Activated naive CD4-positive, alpha-beta T cell treated with anti-CD3 and anti-CD28 coated beads for 36 hours (primary cell): ENCODE measurements at regions not wholly inside any gene's neighbourhood (a gene's known extent, or its start where the extent isn't known, plus 50 kb on each side); places are given as distances from the start of the nearest gene placed in this dataset.

Experiments
- CTCF ChIA-PET: fragments of 350-600 bp; sonication (Branson Sonifier 250); formaldehyde crosslinking; loops from one replicate; lab custom pipeline; 2021; ENCODE audit warnings: antibody characterized with exemption; lab: Charles Lee
- DNase-seq: peaks from one replicate; pipeline ENCODE4 v3.0.0-alpha.2; 2020
- H3K27ac Mint-ChIP-seq: one replicate; pipeline ENCODE4 v1.8.0; 2021; ENCODE audit warnings: mild to moderate bottlenecking, mixed read lengths
- H3K27me3 Mint-ChIP-seq: one replicate; pipeline ENCODE4 v1.8.0; 2021; ENCODE audit warnings: low read depth, mixed read lengths
- H3K36me3 Mint-ChIP-seq: one replicate; pipeline ENCODE4 v1.8.0; 2021; ENCODE audit warnings: low read depth, mixed read lengths
- H3K4me1 Mint-ChIP-seq: one replicate; pipeline ENCODE4 v1.8.0; 2021; ENCODE audit warnings: low read depth, mixed read lengths
- H3K4me3 Mint-ChIP-seq: one replicate; pipeline ENCODE4 v1.8.0; 2021; ENCODE audit warnings: mild to moderate bottlenecking, moderate library complexity, mixed read lengths
- H3K9me3 Mint-ChIP-seq: one replicate; pipeline ENCODE4 v1.8.0; 2021; ENCODE audit warnings: mixed read lengths
- intact Hi-C: fragments of 100-400 bp; cut with micrococcal nuclease; formaldehyde crosslinking; loops from one replicate; pipeline ENCODE4 v1.15.1; 2023

DNA sequence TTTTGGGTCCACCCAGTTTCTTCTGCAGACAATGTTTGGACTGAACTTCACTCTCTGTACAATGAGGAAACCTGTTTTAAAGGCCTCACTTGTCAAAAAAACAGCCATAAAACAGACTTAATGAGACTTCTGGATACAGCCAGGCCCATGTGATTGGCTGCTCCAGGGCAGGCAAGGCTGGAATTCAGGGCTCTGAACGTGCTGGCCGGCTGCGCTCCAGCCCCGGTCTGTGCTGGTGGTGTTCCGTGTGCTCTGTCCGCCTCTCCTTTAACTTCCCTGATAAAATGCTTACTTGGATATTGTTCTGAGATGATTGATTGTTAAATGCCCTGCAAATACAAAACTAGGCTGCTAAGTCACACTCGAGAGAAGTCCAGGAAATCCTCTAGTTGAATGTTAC lies 131.2 kb upstream of the KLF4 start:
- H3K27me3 Mint-ChIP-seq, result no peaks in the 10 kb centered on the region
- no peak overlapping the region for H3K27ac Mint-ChIP-seq
- H3K36me3 Mint-ChIP-seq, result no peaks in the 10 kb centered on the region
- H3K9me3 Mint-ChIP-seq, result no peaks in the 10 kb centered on the region
- no peaks in the 10 kb centered on the region for H3K4me1 Mint-ChIP-seq
- DNase-seq, result no peak
- no peak overlapping the region for H3K4me3 Mint-ChIP-seq
- intact Hi-C loops, result no loop called here
- CTCF ChIA-PET, result no interaction called here

DNA sequence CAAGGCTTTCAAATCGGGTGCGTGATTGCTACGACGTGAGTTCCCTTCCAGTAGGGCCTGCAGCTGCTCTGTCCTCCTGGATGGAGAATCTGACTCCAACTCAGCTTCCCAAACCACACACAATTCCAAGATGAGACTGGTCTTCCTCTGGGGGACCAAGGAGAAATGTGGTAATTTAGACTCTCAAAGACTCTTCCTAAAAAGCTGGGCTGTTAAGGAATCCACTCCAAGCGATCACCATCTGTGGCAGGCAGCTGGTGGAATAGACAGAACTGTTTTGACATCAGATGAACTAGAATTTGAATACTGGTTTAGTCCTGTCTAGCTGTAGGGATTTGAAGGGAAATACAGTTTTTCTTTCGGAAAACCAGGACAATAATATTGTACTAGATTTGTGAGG lies 130.7 kb upstream of the KLF4 start:
- Mint-ChIP-seq H3K36me3 (no peaks in the 10 kb centered on the region), H3K9me3 (no peaks in the 10 kb centered on the region), H3K27ac (no peak overlapping the region), H3K4me1 (no peaks in the 10 kb centered on the region), H3K27me3 (no peaks in the 10 kb centered on the region), H3K4me3 (no peak overlapping the region)
- CTCF ChIA-PET, result no interaction called here
- no peak for DNase-seq
- intact Hi-C loops, result no loop called here

DNA sequence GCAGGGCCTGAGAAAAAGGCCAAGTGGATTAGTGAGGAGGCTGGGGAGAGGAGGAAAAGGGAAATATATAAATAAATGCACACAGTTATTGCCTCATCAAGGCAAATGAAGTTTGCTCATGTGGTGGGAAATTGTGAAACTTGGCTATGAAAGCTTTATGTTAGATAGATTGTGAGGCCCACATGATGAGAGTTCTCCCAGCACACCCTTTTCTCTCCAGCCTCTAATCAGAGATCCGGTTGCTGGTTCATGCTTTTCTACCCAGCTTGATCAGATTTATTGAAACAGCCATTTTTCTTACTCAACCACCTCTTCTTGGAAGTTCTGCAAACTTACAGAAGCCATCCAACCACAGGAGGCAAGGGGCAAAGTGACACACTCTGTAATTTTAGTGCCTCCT lies 125.8 kb upstream of the KLF4 start:
- H3K4me3 Mint-ChIP-seq, result no peak overlapping the region
- no peaks in the 10 kb centered on the region for H3K9me3 Mint-ChIP-seq
- intact Hi-C loops, result no loop called here
- DNase-seq, result no peak
- no peak overlapping the region for H3K27ac Mint-ChIP-seq
- H3K36me3 Mint-ChIP-seq, result no peaks in the 10 kb centered on the region
- H3K27me3 Mint-ChIP-seq, result peaks cover 2% of the 10 kb centered on the region
- CTCF ChIA-PET, result no interaction called here
- H3K4me1 Mint-ChIP-seq, result no peaks in the 10 kb centered on the region

DNA sequence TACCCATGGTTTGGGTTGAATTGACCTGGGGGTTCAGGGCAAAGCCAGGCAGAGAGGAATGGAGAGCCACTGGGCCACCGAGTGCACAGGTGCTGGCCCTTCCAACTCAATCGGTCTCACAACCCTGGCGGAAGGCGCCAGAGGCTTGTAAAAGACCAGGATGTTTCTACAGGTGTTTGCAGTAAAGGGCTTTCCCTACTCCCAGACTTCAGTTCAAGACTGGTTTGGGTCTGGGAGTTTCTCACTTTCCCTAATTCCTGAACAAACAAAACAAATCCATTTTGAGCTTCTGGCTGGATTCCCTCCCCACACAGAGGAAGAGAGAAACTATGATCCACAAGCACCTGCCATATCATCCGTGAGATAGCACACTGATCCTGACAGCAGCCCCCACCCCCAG lies 125.2 kb upstream of the KLF4 start:
- CTCF ChIA-PET, result interaction anchor here (0.6 kb wide), 1 partner anchor 260 kb away, joined by 3 read pairs; no protein-coding TSS in a partner anchor
- H3K9me3 Mint-ChIP-seq, result no peaks in the 10 kb centered on the region
- H3K4me1 Mint-ChIP-seq, result no peaks in the 10 kb centered on the region
- intact Hi-C loops, result no loop called here
- peaks cover 2% of the 10 kb centered on the region for H3K27me3 Mint-ChIP-seq
- H3K4me3 Mint-ChIP-seq, result no peak overlapping the region
- H3K36me3 Mint-ChIP-seq, result no peaks in the 10 kb centered on the region
- no peak for DNase-seq
- no peak overlapping the region for H3K27ac Mint-ChIP-seq

DNA sequence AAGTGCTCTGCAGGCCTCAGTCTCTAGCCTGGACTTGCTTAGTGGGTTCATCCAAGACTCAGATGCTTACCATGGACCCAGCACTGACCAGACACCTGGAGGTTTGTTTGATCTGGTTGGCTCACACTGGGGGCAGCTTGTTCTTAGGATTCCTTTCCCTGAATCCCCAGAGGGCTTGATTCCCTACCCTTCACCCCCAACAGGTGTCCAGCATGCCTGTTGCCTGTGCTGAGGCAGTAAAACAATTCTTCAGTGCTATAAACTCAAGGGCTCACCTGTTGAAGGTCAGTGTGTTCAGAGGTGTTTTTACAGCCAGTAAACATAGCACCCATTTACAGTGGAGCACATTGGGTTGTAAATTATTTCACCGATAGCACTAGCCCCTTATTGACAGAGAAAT lies 123.8 kb upstream of the KLF4 start:
- no peak for DNase-seq
- Mint-ChIP-seq H3K27ac (no peak overlapping the region), H3K36me3 (no peaks in the 10 kb centered on the region), H3K27me3 (peaks cover 2% of the 10 kb centered on the region), H3K4me3 (no peak overlapping the region), H3K4me1 (no peaks in the 10 kb centered on the region), H3K9me3 (no peaks in the 10 kb centered on the region)
- CTCF ChIA-PET, result interaction anchor here (0.7 kb wide), 1 partner anchor 1182 kb away, joined by 4 read pairs; no protein-coding TSS in a partner anchor
- intact Hi-C loops, result no loop called here

DNA sequence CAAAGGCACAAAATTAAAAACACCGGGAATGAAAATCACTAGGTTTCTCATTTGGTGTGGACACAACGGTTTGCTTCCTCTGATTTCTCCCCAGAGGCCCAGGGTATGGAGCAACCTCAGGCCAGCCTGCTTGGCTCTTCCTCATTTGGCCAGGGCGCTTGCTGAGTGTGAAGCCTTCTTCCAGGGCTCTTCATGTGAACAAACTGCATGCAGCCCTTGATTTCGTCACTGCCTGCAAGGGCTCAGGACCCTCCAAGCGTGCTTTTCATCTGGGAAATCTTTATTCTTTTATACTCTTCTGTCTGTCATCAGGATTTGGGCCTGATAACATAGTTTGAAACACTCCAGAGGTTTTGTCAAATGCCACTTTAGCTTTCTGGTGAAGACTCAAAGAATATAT lies 122.6 kb upstream of the KLF4 start:
- no peaks in the 10 kb centered on the region for H3K9me3 Mint-ChIP-seq
- H3K36me3 Mint-ChIP-seq, result no peaks in the 10 kb centered on the region
- no peak overlapping the region for H3K4me3 Mint-ChIP-seq
- H3K4me1 Mint-ChIP-seq, result no peaks in the 10 kb centered on the region
- DNase-seq, result no peak
- peaks cover 2% of the 10 kb centered on the region for H3K27me3 Mint-ChIP-seq
- H3K27ac Mint-ChIP-seq, result no peak overlapping the region
- intact Hi-C loops, result no loop called here
- CTCF ChIA-PET, result no interaction called here

DNA sequence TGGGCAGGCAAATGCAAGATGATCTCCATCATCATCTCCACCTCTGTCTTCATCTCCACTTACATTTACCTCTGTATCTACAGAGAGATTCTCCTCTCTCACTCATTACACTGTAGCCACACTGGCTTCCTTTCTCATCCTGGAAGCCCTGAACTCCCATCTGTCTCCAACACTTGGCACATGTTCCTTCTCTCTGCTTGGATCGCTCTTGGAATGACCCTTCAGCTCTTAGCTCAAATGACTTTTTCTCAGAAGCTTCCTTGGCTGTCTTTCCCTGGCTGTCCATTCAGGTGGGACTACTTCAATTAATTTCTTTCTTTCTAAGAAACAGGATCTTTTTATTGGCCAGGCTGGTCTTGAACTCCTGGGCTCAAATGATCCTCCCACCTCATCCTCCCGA lies 120.0 kb upstream of the KLF4 start:
- CTCF ChIA-PET, result interaction anchor here (0.6 kb wide), 1 partner anchor 183 kb away, joined by 3 read pairs; no protein-coding TSS in a partner anchor
- H3K27me3 Mint-ChIP-seq, result peaks cover 2% of the 10 kb centered on the region
- no peak overlapping the region for H3K27ac Mint-ChIP-seq
- intact Hi-C loops, result no loop called here
- DNase-seq, result no peak
- H3K9me3 Mint-ChIP-seq, result no peaks in the 10 kb centered on the region
- no peak overlapping the region for H3K4me3 Mint-ChIP-seq
- no peaks in the 10 kb centered on the region for H3K36me3 Mint-ChIP-seq
- no peaks in the 10 kb centered on the region for H3K4me1 Mint-ChIP-seq

DNA sequence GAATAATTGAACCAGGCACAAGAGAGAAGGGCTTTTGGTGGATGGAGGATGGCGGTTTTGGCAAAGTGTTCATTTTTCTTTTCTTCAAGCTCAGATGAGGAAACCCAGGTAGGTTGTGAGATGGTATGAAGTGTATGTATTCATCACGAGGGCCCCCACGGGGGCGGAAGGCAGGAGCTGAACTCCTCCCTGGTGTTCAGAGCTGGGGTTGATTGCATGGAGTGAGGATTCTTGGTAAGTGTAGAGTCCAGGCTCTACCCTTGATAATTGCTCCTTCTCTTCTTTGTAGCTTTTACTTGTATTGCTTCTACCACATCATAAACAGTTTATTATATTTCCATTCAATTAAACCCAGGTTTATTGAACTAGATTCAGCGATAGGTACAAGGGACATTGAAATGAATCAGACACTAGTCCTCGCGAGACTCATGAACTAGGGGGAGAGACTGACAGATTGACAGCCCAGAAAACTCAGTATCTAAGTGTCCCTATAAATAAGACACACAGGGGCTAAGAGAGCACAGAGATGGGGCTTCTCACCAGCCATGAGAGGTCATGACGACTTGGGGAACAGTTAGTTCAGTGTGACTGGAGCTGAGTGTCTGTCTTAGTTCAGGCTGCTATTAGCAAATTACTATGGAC lies 116.7 kb upstream of the KLF4 start:
- no peak overlapping the region for H3K27ac Mint-ChIP-seq
- no peak for DNase-seq
- H3K4me1 Mint-ChIP-seq, result no peaks in the 10 kb centered on the region
- peaks cover 1% of the 10 kb centered on the region for H3K27me3 Mint-ChIP-seq
- no peak overlapping the region for H3K4me3 Mint-ChIP-seq
- H3K36me3 Mint-ChIP-seq, result no peaks in the 10 kb centered on the region
- intact Hi-C loops, result no loop called here
- H3K9me3 Mint-ChIP-seq, result no peaks in the 10 kb centered on the region
- CTCF ChIA-PET, result no interaction called here

DNA sequence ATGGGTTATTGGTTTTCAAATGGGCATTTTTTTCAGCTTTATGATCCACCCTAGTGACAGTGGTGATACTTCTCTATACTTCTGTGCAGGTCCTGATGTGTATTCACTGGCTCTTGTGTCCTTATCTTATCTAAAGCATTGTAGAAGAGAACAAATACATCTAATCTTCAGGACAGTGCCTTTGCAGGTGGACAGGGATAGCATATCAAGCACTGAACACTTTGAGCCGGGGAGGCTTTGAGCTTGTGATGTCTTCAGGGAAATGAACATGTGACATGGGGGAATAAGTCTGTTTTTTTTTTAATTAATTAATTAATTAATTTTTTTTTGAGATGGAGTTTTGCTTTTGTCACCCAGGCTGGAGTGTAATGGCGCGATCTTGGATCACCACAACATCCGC lies 115.5 kb upstream of the KLF4 start:
- Mint-ChIP-seq H3K9me3 (no peaks in the 10 kb centered on the region), H3K36me3 (no peaks in the 10 kb centered on the region), H3K27ac (no peak overlapping the region), H3K4me1 (no peaks in the 10 kb centered on the region), H3K4me3 (no peak overlapping the region), H3K27me3 (no peaks in the 10 kb centered on the region)
- CTCF ChIA-PET, result interaction anchor here (0.6 to 0.7 kb wide), 2 partner anchors 13 to 46 kb away, joined by 3 to 5 read pairs; no protein-coding TSS in a partner anchor
- intact Hi-C loops, result no loop called here
- no peak for DNase-seq

DNA sequence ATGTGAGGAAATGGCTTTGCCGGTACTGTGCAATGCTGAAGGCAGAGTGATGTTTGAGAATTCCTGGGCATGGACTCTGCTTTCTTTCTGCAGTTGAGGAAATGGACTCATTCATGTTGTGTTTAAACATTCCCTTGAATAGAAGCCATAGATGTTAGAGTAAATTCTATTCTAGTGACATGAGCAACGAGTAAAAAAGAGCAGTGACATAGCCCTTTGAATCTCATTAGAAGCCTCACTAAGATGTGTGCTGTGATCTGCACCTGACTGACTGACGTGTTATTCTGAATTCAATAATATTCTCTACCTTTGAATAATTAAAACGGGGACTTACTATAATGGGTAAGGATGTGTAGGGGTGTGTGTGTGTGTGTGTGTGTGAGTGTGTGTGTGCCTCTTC lies 113.7 kb upstream of the KLF4 start:
- Mint-ChIP-seq H3K36me3 (no peaks in the 10 kb centered on the region), H3K9me3 (no peaks in the 10 kb centered on the region), H3K27ac (no peak overlapping the region), H3K27me3 (no peaks in the 10 kb centered on the region), H3K4me3 (no peak overlapping the region), H3K4me1 (no peaks in the 10 kb centered on the region)
- DNase-seq, result no peak
- CTCF ChIA-PET, result no interaction called here
- intact Hi-C loops, result no loop called here

DNA sequence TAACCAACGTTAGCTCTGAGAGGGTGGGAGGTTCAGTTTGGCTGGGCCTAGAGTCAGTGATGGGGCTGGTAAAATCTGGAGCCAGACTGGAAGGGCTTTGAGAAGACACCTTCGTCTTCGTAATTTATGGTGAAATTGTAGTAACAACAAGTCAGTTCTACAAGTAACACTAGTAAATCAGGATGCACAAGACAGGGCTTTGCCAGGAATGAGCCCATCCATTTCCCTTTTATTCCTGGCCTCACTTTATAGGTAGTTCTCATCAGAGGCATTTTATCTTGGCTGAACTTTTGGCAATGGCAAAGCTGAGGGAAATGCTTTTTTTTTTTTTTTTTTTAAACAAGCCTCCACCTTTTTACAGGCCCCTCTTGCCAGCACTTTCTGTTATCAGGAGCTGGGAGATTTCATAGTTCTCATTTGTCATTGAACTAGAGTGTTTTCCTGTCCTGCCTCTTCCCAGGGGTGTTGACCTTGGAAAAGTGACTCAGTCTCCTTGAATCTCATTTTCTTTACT lies 110.5 kb upstream of the KLF4 start:
- Mint-ChIP-seq H3K27ac (no peak overlapping the region), H3K4me1 (no peaks in the 10 kb centered on the region), H3K9me3 (no peaks in the 10 kb centered on the region), H3K27me3 (no peaks in the 10 kb centered on the region), H3K36me3 (no peaks in the 10 kb centered on the region), H3K4me3 (no peak overlapping the region)
- CTCF ChIA-PET, result no interaction called here
- intact Hi-C loops, result no loop called here
- no peak for DNase-seq

DNA sequence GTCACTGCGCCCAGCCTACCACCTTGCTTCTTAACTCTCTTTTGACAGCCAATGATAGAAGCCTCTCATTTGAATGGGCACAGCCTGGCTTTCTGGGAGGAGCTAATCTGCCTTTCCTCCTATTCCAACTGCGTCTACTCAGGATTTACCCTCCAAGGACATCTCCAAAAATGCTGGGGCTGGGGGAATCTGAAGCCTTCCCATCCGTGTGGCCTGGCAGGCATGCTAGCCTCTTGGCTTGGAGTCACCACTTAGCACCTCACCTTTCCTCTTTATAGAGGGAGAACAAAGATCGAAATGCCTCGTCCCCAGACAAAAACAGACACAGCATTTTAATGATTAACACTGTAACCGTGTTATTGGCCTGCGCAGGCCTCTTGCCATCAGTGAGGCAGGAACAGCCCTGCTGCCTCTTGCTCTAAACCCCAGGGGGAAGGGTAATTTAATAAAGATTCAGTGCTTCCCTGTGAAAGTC lies 108.2 kb upstream of the KLF4 start:
- CTCF ChIA-PET, result no interaction called here
- H3K27me3 Mint-ChIP-seq, result no peaks in the 10 kb centered on the region
- intact Hi-C loops, result no loop called here

DNA sequence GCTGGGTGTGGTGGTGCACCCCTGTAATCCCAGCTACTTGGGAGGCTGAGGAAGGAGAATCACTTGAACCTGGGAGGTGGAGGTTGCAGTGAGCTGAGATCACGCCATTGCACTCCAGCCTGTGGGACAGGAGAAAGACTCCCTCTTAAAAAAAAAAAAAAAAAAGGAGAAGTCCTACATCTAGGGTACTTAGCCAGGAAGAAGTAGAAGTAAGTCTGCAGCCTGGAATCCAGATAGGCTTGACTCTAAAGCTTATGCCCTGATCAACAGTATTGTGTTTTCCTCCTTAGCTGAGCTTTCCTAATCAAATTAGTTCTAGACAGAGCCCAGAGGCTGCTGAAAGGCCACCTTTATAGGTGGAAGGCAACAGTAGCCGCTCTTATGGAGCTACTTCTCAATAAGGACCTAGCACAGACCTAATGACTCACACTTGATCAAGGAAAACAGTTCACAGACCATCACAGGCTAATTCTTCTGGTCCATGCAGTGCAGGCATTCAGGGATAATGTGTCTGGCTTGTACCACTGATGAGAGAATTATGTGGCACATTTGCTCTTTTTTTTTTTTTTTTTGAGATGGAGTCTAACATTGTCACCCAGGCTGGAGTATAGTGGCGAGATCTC lies 105.5 kb upstream of the KLF4 start:
- intact Hi-C loops, result no loop called here
- CTCF ChIA-PET, result interaction anchor here (0.7 kb wide), 2 partner anchors 169 to 745 kb away, joined by 3 to 4 read pairs; no protein-coding TSS in a partner anchor

More for the DNA sequence above, 108.2 kb upstream of the KLF4 start:
- H3K36me3 Mint-ChIP-seq, result no peaks in the 10 kb centered on the region
- DNase-seq, result no peak
- H3K4me3 Mint-ChIP-seq, result no peak overlapping the region
- H3K9me3 Mint-ChIP-seq, result no peaks in the 10 kb centered on the region
- no peak overlapping the region for H3K27ac Mint-ChIP-seq
- H3K4me1 Mint-ChIP-seq, result no peaks in the 10 kb centered on the region

More for the DNA sequence above, 105.5 kb upstream of the KLF4 start:
- DNase-seq, result no peak
- no peaks in the 10 kb centered on the region for H3K36me3 Mint-ChIP-seq
- H3K4me1 Mint-ChIP-seq, result no peaks in the 10 kb centered on the region
- no peaks in the 10 kb centered on the region for H3K9me3 Mint-ChIP-seq
- no peaks in the 10 kb centered on the region for H3K27me3 Mint-ChIP-seq
- H3K27ac Mint-ChIP-seq, result no peak overlapping the region
- H3K4me3 Mint-ChIP-seq, result no peak overlapping the region
